Activated CD4-positive, alpha-beta T cell treated with anti-CD3 and anti-CD28 coated beads for 36 hours (primary cell): ENCODE measurements at regions not wholly inside any gene's neighbourhood (a gene's known extent, or its start where the extent isn't known, plus 50 kb on each side); places are given as distances from the start of the nearest gene placed in this dataset.

ENCODE experiments used
- ATAC-seq: fragments of 200-7000 bp; cut with Tn5 transposase; one replicate; pipeline ENCODE4 v1.10.0; 2021; ENCODE audit warnings: mild to moderate bottlenecking, moderate library complexity
- CTCF ChIA-PET: fragments of 350-600 bp; sonication (Branson Sonifier 250); formaldehyde crosslinking; loops from one replicate; lab custom pipeline; 2021; ENCODE audit warnings: antibody characterized with exemption; lab: Charles Lee
- POLR2A ChIA-PET: fragments of 350-600 bp; sonication (Branson Sonifier 250); formaldehyde crosslinking; loops from one replicate; lab custom pipeline; 2021; ENCODE audit warnings: antibody characterized with exemption, inconsistent platforms; lab: Charles Lee
- DNase-seq: peaks from one replicate; pipeline ENCODE4 v3.0.0-alpha.2; 2020
- H3K27ac Mint-ChIP-seq: one replicate; pipeline ENCODE4 v1.8.0; 2021; ENCODE audit warnings: mixed read lengths
- H3K27me3 Mint-ChIP-seq: one replicate; pipeline ENCODE4 v1.8.0; 2021; ENCODE audit warnings: mixed read lengths
- H3K36me3 Mint-ChIP-seq: one replicate; pipeline ENCODE4 v1.8.0; 2021; ENCODE audit warnings: low read depth, mixed read lengths
- H3K4me1 Mint-ChIP-seq: one replicate; pipeline ENCODE4 v1.8.0; 2021; ENCODE audit warnings: mixed read lengths
- H3K4me3 Mint-ChIP-seq: one replicate; pipeline ENCODE4 v1.8.0; 2021; ENCODE audit warnings: mild to moderate bottlenecking, moderate library complexity, mixed read lengths
- H3K9me3 Mint-ChIP-seq: one replicate; pipeline ENCODE4 v1.8.0; 2021; ENCODE audit warnings: low read depth, mixed read lengths
- intact Hi-C, 2 experiments: fragments of 100-400 bp; cut with DNase I in 1 of 2; cut with micrococcal nuclease in 1 of 2; formaldehyde crosslinking; loops; one replicate each; pipeline versions ENCODE4 v1.14.2 to v1.15.1; 2022 to 2024; cut with DNase I, micrococcal nuclease

GRCh38 chr12:91240386-91241095, 57.9 kb upstream of the DCN start:
- ChIA-PET POLR2A (no interaction called here), CTCF (no interaction called here)
- no peak overlapping the region for H3K4me3 Mint-ChIP-seq
- H3K4me1 Mint-ChIP-seq: no peaks in the 10 kb centered on the region
- no peaks in the 10 kb centered on the region for H3K36me3 Mint-ChIP-seq
- H3K27me3 Mint-ChIP-seq: peaks cover 1% of the 10 kb centered on the region
- H3K9me3 Mint-ChIP-seq: no peaks in the 10 kb centered on the region
- intact Hi-C loops: no loop called here
- ATAC-seq (no peak), DNase-seq (no peak)
- H3K27ac Mint-ChIP-seq: no peak overlapping the region

GRCh38 chr12:91239481-91239880, 56.9 kb upstream of the DCN start:
- no peak overlapping the region for H3K4me3 Mint-ChIP-seq
- ChIA-PET POLR2A (no interaction called here), CTCF (no interaction called here)
- H3K27me3 Mint-ChIP-seq: peaks cover 1% of the 10 kb centered on the region
- H3K9me3 Mint-ChIP-seq: no peaks in the 10 kb centered on the region
- no peak overlapping the region for H3K27ac Mint-ChIP-seq
- H3K4me1 Mint-ChIP-seq: no peaks in the 10 kb centered on the region
- ATAC-seq (no peak), DNase-seq (no peak)
- intact Hi-C loops: no loop called here
- no peaks in the 10 kb centered on the region for H3K36me3 Mint-ChIP-seq
